ENCODE measurements at regions not wholly inside any gene's neighbourhood (a gene's known extent, or its start where the extent isn't known, plus 50 kb on each side); places are given as distances from the start of the nearest gene placed in this dataset.

GRCh38 chr22:34160141-34160783 lies 240.0 kb upstream of the LARGE1 start:
- no peak for DNase-seq

DNA sequence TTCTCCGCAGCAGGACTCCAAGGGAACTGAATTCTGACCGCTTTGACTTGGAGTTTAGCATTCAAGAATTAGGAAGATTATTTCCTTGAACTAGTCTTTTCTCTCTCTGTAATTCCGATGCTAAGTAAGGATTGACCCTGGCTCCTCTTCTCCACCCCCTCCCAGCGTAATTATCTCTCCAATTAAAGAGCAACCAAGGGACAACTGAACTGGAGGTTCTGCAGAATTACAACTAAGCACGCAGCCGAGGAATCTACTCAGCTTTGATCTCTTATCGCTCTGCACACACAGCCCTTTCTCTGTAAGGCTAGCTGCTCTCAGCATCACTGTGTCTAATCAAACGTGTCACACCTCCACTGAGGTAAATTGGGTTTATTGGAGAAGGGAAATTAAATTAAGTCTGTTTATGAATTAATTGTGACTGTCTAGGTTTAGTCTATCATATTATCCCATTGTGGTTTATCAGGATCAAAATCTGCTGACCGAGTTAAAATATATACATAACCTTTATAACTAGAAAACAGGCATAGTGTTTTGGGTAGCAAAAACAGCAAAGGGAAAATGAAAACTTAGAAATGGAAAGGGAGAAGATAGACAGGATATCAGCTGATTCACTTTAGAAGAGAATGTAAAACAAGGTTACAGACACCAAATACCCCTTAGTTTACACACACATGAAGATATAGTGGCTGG lies 241.3 kb upstream of the LARGE1 start:
- no peak for DNase-seq

- no peak for DNase-seq
Observed at GRCh38 chr22:34198976-34199375, 278.7 kb upstream of the LARGE1 start.

DNA sequence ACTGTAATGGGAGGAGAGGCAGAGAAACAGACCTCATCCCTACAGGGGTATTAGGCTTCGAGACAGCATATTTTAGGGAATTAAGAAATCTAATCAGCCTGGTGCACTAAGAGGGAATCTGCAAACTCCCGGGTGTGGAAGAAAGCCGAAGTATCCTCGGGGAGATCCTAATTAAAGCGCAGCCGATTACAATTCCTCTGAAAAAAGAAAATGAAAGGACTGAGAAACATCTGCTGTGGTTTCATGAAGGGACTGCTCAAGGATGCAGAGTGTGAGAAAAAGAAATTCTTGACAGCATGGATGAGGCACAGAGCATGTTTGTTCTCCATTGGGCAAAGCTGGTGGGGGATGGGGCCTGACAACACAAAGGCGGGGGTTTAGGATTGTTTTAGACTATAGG lies 290.0 kb upstream of the LARGE1 start:
- no peak for DNase-seq

DNA sequence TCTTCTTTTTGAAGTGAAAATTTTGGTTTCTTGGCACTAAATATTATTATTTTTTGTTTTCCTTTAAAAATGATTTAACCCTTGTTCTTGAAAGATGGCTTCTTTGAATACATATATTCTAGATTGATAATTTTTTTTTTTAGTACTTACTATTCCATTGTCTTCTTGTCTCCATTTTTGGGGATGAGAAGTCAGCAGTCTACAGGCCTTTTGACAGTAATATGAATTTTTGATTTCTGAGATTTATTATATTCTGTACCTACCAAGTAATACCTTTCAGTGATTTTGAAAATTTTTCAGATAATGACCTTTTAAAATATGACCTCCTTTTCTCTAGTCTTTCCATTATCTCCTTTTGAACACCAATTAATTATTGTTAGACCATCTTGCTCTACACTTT lies 294.1 kb upstream of the LARGE1 start:
- DNase-seq = no peak

- no peak for DNase-seq
Observed at GRCh38 chr22:34225278-34225677, 305.0 kb upstream of the LARGE1 start.

- DNase-seq = no peak
Observed at GRCh38 chr22:34236527-34236926, 316.3 kb upstream of the LARGE1 start.

GRCh38 chr22:34239421-34239820 lies 319.1 kb upstream of the LARGE1 start:
- no peak for DNase-seq

DNA sequence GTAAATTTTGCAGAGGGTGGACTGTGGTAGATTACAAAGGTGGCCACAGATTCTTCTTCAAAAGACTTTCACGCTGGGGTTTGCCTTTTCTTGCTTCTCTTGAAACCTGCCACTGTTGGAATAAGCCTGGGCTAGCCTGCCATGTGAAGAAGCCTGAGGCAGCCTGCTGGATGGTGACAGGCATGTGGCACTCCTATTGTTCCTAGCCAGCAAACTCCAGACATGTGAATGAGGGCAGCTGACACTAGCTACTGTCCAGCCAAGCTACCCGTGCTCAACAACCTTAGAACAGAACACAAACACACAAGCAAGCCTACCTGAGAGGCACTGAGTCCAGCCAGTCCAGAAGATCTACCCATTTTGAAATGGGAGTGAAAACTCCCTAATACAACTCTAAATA lies 322.7 kb upstream of the LARGE1 start:
- DNase-seq = no peak

DNA sequence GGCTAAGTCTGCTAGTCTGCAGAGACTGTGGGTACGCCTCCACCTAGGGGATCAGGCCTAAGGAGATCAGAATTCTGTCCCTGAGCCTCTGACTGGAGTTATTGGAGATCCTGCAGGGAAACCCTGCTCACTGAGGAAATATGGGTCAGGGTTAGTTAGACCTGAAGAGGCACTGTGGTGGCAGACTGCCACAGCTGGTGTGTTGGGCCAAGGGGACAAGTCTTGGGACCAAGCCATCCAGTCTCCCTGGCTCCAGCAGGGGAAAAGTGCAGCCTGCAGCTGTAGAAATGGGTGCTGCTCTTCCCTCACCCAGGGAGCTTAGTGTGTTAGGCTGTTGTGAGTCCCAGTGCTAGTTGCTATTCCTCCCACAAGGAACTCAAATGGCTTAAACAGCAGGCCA lies 334.8 kb upstream of the LARGE1 start:
- no peak for DNase-seq

- DNase-seq = no peak
Observed at GRCh38 chr22:34278121-34278520, 357.8 kb upstream of the LARGE1 start.

DNA sequence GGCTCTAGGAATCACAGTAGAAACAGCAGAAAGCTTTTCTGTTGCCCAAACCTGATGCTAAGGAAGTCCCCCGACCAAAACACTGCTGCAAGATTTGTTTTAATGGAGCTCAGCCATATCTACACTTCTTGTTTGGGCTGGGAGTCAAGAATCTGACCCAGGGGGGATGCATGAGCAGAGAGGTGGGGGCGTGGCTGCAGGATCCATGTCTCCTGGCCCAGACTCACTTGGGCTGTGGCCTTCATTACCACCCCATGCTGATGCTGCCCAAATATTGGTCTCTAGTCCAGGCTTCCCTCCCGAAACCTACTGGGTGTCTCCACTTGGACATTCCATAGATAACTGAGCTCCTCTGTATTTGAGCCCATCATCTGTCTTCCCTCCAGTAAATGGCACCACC lies 361.5 kb upstream of the LARGE1 start:
- DNase-seq = no peak

DNA sequence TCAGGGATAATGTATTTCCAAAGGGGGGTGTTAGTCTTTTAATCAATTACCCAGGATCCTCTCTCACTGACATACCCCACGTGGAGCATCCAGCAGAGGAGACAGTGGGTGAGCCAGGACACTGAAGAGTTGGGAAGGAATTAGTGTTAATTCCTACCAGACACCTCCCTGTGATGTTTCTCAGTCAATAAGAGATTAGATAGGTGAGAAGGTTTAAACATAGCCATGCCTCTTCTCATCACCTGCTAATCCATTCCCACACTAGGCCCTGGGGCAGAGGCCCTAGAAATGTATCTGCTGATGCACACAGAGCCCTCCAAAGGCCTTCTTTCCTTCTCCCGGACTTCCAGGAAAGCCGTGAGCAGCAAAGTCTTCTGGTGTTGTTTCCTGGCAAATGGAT lies 363.6 kb upstream of the LARGE1 start:
- DNase-seq = no peak

DNA sequence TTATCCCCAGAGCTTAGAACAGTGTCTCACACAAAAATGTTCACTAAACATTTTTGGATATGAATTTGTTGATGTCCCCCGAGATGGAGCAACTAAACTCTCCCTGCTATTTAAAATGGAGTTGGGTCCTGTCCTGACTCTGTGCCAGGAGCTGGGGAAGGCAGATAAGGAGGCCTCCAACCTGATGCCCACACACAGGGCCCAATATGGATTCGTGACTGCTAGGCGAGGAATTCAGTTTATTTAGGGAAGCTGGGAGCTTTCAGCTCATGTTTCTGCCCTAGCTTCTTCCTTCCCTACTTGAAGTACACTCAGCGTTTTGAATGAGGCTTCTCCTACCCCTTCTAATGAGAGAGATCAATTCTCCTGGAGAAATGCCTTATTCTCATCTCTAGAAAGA lies 373.0 kb upstream of the LARGE1 start:
- no peak for DNase-seq

- no peak for DNase-seq
Observed at GRCh38 chr22:34294476-34294875, 374.2 kb upstream of the LARGE1 start.

DNA sequence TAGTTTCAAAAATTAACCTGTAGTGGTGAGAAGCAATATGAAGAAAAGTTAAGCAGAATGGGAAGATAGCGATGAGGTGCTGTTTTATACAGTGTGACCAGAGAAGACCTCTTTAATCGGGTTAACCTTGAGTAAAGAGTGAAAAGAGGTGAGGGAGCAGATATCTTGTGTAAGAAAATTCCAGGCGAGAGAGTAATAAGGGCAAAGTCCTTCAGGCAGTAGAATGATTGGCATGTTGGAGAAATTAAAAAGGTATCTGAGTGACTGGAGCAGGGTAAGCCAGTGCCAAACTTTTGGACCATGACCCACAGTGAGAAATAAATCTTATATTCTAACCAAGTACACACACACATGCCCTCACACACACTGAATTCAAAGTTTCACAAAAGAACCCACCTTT lies 374.7 kb upstream of the LARGE1 start:
- no peak for DNase-seq

- DNase-seq = no peak
Observed at GRCh38 chr22:34296461-34296860, 376.2 kb upstream of the LARGE1 start.

DNA sequence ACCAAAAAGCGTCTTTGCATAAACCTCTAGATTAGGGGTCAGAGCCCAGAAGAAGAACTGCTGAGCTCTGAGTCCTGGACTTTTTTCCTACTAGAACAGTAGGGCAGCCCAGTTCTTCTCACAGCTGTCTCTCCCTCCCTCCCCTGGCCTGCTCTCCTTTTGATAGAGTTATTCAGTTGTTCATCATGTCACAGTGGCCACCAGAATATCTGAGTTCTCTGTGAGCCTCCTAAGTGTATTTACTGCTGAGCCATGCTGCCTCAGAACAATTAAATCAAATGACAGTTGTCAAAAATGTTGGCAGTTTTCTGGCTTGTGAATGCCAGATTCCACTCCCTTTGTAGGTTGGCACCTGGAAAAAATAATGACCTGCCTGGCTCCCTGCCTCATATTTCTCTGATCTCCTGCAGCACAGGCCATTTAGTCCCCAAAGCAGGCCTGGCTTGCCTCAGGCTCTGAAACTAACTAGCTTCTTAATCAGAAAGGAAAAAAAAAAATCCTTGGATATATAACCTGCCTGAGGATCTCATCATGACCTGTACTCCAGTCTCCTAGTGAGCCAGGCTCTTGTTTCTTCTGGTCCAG lies 377.4 kb upstream of the LARGE1 start:
- DNase-seq = no peak

DNA sequence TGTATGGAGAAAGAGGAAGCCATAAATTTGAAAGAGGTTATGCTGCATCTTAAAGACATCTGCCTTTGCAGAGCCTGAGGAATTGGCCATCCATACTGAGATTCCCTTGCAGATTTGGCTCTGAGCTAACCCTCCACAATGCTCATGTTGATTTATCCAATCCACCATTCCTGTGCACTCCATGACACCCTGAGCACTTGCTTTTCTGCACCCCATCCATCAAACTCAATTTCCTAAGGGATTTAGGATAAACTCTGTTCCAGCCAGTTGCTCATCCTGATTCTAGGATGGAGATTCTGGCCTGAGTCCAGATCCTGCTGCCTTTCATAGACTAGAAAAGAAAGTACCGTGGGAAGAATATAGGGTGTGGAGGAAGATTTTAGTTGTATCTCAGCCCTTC lies 379.2 kb upstream of the LARGE1 start:
- no peak for DNase-seq

GRCh38 chr22:34301569-34301968 lies 381.3 kb upstream of the LARGE1 start:
- DNase-seq = no peak

GRCh38 chr22:34303656-34304055 lies 383.4 kb upstream of the LARGE1 start:
- no peak for DNase-seq

- DNase-seq = no peak
Observed at GRCh38 chr22:34306361-34306760, 386.1 kb upstream of the LARGE1 start.

DNA sequence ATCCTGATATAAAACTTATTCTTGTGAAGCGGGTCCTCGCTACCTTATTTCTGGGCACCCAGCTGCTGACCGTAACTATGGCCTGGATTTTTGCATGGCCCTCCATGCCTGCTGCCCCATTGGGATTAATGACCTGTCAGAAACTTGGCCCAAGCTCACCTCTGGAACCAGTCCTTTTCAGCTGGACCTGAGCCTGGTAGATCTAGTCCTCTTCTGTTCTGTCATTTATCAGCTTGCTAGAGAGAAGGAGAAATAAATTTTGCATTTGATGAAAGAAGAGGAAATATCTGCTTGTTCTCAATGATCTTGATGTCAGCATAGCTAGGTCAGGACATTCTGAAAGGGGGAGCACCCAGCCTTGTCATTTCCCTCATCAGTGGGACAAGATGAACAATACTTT lies 387.8 kb upstream of the LARGE1 start:
- DNase-seq = no peak

GRCh38 chr22:34319346-34319745 lies 399.1 kb upstream of the LARGE1 start:
- DNase-seq = no peak

GRCh38 chr22:34324763-34325162 lies 404.5 kb upstream of the LARGE1 start:
- DNase-seq = no peak
